SH-SY5Y (cell line): ENCODE measurements at regions not wholly inside any gene's neighbourhood (a gene's known extent, or its start where the extent isn't known, plus 50 kb on each side); places are given as distances from the start of the nearest gene placed in this dataset.

Experiments used
- GATA2 ChIP-seq: IDR thresholded peaks from 2 replicates; pipeline ENCODE4 v1.6.1; 2011; ENCODE audit warnings: mild to moderate bottlenecking, low read depth, low read length
- GATA3 ChIP-seq: IDR thresholded peaks from 2 replicates; pipeline ENCODE4 v1.6.1; 2011; ENCODE audit warnings: low read depth, mild to moderate bottlenecking, low read length, moderate library complexity

GRCh38 chr2:65662654-65663432, 230.4 kb upstream of the SPRED2 start:
- TF ChIP-seq GATA3, result no peak
- no peak for TF ChIP-seq GATA2
